Kidney epithelial cell (primary cell): ENCODE measurements at regions not wholly inside any gene's neighbourhood (a gene's known extent, or its start where the extent isn't known, plus 50 kb on each side); places are given as distances from the start of the nearest gene placed in this dataset.

ENCODE experiments used
- DNase-seq: peaks from one replicate; pipeline ENCODE4 v3.0.0-alpha.2; 2010; ENCODE audit warnings: low read depth
- H3K27me3 ChIP-seq: 2 replicates; pipeline ENCODE4 v1.6.0; 2011; ENCODE audit warnings: low read length; ENCODE audit not compliant: control insufficient read depth, insufficient read depth
- H3K36me3 ChIP-seq: 2 replicates; pipeline ENCODE4 v1.5.1; 2011; ENCODE audit warnings: low read length; ENCODE audit not compliant: control insufficient read depth, insufficient read depth
- H3K4me3 ChIP-seq: 2 replicates; pipeline ENCODE4 v1.5.1; 2011; ENCODE audit warnings: low read depth, mild to moderate bottlenecking, control low read depth, low read length
- TF ChIP-seq, protein P1 (sequence below): IDR thresholded peaks from 2 replicates; pipeline ENCODE4 v1.5.1; 2011; ENCODE audit warnings: mild to moderate bottlenecking, moderate library complexity, low read length, control low read depth, inconsistent platforms; ENCODE audit not compliant: insufficient read depth, poor library complexity, severe bottlenecking

- H3K27me3 ChIP-seq: no peaks in the 10 kb centered on the region
- DNase-seq: no peak
- TF ChIP-seq, protein P1, sequence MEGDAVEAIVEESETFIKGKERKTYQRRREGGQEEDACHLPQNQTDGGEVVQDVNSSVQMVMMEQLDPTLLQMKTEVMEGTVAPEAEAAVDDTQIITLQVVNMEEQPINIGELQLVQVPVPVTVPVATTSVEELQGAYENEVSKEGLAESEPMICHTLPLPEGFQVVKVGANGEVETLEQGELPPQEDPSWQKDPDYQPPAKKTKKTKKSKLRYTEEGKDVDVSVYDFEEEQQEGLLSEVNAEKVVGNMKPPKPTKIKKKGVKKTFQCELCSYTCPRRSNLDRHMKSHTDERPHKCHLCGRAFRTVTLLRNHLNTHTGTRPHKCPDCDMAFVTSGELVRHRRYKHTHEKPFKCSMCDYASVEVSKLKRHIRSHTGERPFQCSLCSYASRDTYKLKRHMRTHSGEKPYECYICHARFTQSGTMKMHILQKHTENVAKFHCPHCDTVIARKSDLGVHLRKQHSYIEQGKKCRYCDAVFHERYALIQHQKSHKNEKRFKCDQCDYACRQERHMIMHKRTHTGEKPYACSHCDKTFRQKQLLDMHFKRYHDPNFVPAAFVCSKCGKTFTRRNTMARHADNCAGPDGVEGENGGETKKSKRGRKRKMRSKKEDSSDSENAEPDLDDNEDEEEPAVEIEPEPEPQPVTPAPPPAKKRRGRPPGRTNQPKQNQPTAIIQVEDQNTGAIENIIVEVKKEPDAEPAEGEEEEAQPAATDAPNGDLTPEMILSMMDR: no peak
- H3K4me3 ChIP-seq: no peak overlapping the region
- no peaks in the 10 kb centered on the region for H3K36me3 ChIP-seq
Observed at GRCh38 chr12:13695781-13696180, 285.6 kb downstream of the GRIN2B start.

GRCh38 chr12:13692332-13692731 lies 289.1 kb downstream of the GRIN2B start:
- DNase-seq: no peak
- Histone ChIP-seq H3K27me3 (no peaks in the 10 kb centered on the region), H3K36me3 (no peaks in the 10 kb centered on the region), H3K4me3 (no peak overlapping the region)
- TF ChIP-seq, protein P1: no peak

DNA sequence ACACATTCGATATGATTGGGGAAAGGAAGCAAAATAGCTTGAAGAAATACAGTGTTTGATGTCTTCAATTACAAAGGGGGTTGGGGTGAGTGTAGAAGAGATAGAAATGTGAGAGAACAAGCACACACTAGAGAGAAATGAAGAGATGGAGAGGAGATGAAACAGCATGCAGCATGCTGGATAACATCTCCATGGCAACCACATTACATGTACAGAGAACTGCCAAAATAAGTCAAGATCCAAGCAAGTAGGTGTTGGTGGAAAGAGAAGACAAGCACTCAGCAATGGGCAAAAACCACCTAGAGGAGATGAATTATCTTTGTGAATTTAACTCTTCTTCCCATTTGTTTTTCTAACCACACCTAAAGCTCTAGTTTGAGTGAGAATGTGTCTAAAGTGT lies 289.8 kb downstream of the GRIN2B start:
- Histone ChIP-seq H3K27me3 (no peaks in the 10 kb centered on the region), H3K36me3 (no peaks in the 10 kb centered on the region), H3K4me3 (no peak overlapping the region)
- no peak for DNase-seq
- TF ChIP-seq, protein P1: no peak

DNA sequence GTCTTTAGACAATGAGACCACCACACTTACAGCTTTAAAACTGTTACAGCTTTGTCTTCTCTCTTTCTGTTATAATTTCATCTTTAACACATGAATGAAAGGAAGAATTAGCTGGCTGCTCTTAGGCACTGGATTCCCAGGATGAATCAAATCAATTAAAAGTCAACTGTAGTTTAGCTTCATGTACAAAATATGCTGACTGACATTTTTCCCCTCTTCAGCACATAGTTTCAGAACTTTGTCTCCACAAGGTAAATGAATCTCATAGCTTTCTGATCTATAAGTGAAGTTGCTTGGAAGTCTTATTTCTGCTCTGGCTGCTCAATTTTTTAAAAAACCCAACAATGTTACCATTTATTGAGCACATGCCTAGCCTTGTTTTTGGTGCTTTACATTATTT lies 293.8 kb downstream of the GRIN2B start:
- H3K4me3 ChIP-seq: no peak overlapping the region
- H3K36me3 ChIP-seq: no peaks in the 10 kb centered on the region
- TF ChIP-seq, protein P1: no peak
- no peaks in the 10 kb centered on the region for H3K27me3 ChIP-seq
- no peak for DNase-seq

GRCh38 chr12:13686260-13686659 lies 295.1 kb downstream of the GRIN2B start:
- Histone ChIP-seq H3K4me3 (no peak overlapping the region), H3K36me3 (no peaks in the 10 kb centered on the region), H3K27me3 (no peaks in the 10 kb centered on the region)
- DNase-seq: no peak
- TF ChIP-seq, protein P1: no peak

GRCh38 chr12:13680916-13681315 lies 300.5 kb downstream of the GRIN2B start:
- H3K4me3 ChIP-seq: no peak overlapping the region
- TF ChIP-seq, protein P1: no peak
- no peaks in the 10 kb centered on the region for H3K36me3 ChIP-seq
- H3K27me3 ChIP-seq: no peaks in the 10 kb centered on the region
- no peak for DNase-seq
